OCI-LY7 (cell line): ENCODE measurements at regions not wholly inside any gene's neighbourhood (a gene's known extent, or its start where the extent isn't known, plus 50 kb on each side); places are given as distances from the start of the nearest gene placed in this dataset.

Experiments used
- EZH2phosphoT487 ChIP-seq: fragments of 200-600 bp; sonication (generic); IDR thresholded peaks from 2 replicates; pipeline ENCODE4 v1.6.1; 2018; ENCODE audit warnings: low read depth, borderline replicate concordance, mild to moderate bottlenecking, mixed run types, antibody characterized with exemption, low read length, moderate library complexity, mixed read lengths
- TF ChIP-seq, protein P1 (sequence below): fragments of 200-600 bp; sonication (generic); conservative IDR thresholded peaks from 2 replicates; pipeline ENCODE4 v1.5.1; 2014; ENCODE audit warnings: mild to moderate bottlenecking, antibody characterized with exemption, low read length, moderate library complexity, mixed read lengths

DNA sequence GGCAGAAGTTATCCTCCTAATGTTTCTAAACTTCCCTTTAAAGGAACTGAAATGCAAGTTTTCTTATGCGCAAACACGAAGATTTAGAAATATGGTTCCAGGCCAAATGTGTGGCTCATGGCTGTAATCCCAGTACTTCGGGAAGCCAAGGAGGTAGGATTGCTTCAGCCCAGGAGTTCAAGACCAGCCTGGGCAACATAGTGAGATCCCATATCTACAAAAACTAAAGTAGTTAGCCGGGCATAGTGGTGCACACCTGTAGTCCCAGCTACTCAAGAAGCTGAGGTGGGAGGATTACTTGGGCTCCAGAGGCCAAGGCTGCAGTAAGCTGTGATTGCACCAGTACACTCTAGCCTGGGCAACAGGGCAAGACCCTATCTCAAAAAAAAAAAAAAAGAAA lies 95.8 kb upstream of the SCAF8 start:
- TF ChIP-seq, protein P1, sequence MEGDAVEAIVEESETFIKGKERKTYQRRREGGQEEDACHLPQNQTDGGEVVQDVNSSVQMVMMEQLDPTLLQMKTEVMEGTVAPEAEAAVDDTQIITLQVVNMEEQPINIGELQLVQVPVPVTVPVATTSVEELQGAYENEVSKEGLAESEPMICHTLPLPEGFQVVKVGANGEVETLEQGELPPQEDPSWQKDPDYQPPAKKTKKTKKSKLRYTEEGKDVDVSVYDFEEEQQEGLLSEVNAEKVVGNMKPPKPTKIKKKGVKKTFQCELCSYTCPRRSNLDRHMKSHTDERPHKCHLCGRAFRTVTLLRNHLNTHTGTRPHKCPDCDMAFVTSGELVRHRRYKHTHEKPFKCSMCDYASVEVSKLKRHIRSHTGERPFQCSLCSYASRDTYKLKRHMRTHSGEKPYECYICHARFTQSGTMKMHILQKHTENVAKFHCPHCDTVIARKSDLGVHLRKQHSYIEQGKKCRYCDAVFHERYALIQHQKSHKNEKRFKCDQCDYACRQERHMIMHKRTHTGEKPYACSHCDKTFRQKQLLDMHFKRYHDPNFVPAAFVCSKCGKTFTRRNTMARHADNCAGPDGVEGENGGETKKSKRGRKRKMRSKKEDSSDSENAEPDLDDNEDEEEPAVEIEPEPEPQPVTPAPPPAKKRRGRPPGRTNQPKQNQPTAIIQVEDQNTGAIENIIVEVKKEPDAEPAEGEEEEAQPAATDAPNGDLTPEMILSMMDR: no peak
- no peak for TF ChIP-seq EZH2phosphoT487
